Liver (tissue), 8 donors: ENCODE measurements at regions not wholly inside any gene's neighbourhood (a gene's known extent, or its start where the extent isn't known, plus 50 kb on each side); places are given as distances from the start of the nearest gene placed in this dataset.

ENCODE experiments used
- DNase-seq: peaks from one replicate; pipeline ENCODE4 v3.0.0-alpha.2; 2017; ENCODE audit warnings: low spot score
- H3K27ac ChIP-seq, 2 donors: one replicate each; pipeline ENCODE4 v1.7.0; 2013; ENCODE audit warnings: inconsistent platforms in 2 of 2, low read length in 2 of 2, control low read depth in 1 of 2, low read depth in 1 of 2, mild to moderate bottlenecking in 1 of 2
- H3K27me3 ChIP-seq, 4 donors: one replicate each; pipeline versions ENCODE4 v1.6.1 to v1.7.0; 2013; ENCODE audit warnings: low read length in 3 of 4, inconsistent platforms in 1 of 4, mild to moderate bottlenecking in 1 of 4, moderate library complexity in 1 of 4; ENCODE audit not compliant: control insufficient read depth in 4 of 4, insufficient read depth in 4 of 4
- H3K36me3 ChIP-seq, 4 donors: one replicate each; pipeline versions ENCODE4 v1.6.1 to v1.7.0; 2013; ENCODE audit warnings: low read length in 3 of 4, mild to moderate bottlenecking in 3 of 4, low read depth in 1 of 4, moderate library complexity in 1 of 4; ENCODE audit not compliant: control insufficient read depth in 4 of 4, insufficient read depth in 3 of 4
- H3K4me1 ChIP-seq, 4 donors: one replicate each; pipeline versions ENCODE4 v1.6.1 to v1.7.0; 2013; ENCODE audit warnings: low read length in 3 of 4, mild to moderate bottlenecking in 3 of 4, moderate library complexity in 1 of 4; ENCODE audit not compliant: control insufficient read depth in 4 of 4, insufficient read depth in 4 of 4
- H3K4me3 ChIP-seq, 3 donors: one replicate each; pipeline versions ENCODE4 v1.6.1 to v1.7.0; 2013; ENCODE audit warnings: low read length in 3 of 3, control low read depth in 1 of 3, low read depth in 1 of 3, mild to moderate bottlenecking in 1 of 3
- H3K9ac ChIP-seq, 2 donors: one replicate each; pipeline ENCODE4 v1.7.0; 2013; ENCODE audit warnings: low read length in 2 of 2, mild to moderate bottlenecking in 2 of 2, moderate library complexity in 2 of 2, control low read depth in 1 of 2, low read depth in 1 of 2
- H3K9me3 ChIP-seq, 4 donors: one replicate each; pipeline versions ENCODE4 v1.6.1 to v1.7.0; 2013; ENCODE audit warnings: low read length in 3 of 4; ENCODE audit not compliant: control insufficient read depth in 4 of 4
- EGR1 ChIP-seq, 2 donors: IDR thresholded peaks; 2 replicates each; pipeline ENCODE4 v1.6.1; 2016 to 2018; ENCODE audit warnings: antibody characterized with exemption in 2 of 2, low read depth in 2 of 2
- FOXA2 ChIP-seq: IDR thresholded peaks from 2 replicates; pipeline ENCODE4 v1.6.1; 2016; ENCODE audit warnings: antibody characterized with exemption
- GABPA ChIP-seq, 2 donors: IDR thresholded peaks in 1 of 2; conservative IDR thresholded peaks in 1 of 2; 2 replicates each; pipeline ENCODE4 v1.6.1; 2016; ENCODE audit warnings: antibody characterized with exemption in 2 of 2, mild to moderate bottlenecking in 1 of 2, moderate library complexity in 1 of 2
- SP1 ChIP-seq: IDR thresholded peaks from 2 replicates; pipeline ENCODE4 v1.6.1; 2018; ENCODE audit warnings: antibody characterized with exemption, mild to moderate bottlenecking
- TAF1 ChIP-seq: conservative IDR thresholded peaks from 2 replicates; pipeline ENCODE4 v1.6.1; 2016; ENCODE audit warnings: antibody characterized with exemption, mild to moderate bottlenecking
- YY1 ChIP-seq: IDR thresholded peaks from 2 replicates; pipeline ENCODE4 v1.6.1; 2016; ENCODE audit warnings: antibody characterized with exemption, mild to moderate bottlenecking
- WGBS: extraction: QIAGEN DNeasy Blood & Tissue Kit; methylation state at CpG from one replicate; pipeline ENCODE4 v1.1.7; 2013; 5-methylcytosine and 5-hydroxymethylcytosine counted together
- TF ChIP-seq, protein P1 (sequence below): IDR thresholded peaks from 2 replicates; pipeline ENCODE4 v1.6.1; 2016; ENCODE audit warnings: antibody characterized with exemption
- TF ChIP-seq, protein P2 (sequence below): IDR thresholded peaks from 2 replicates; pipeline ENCODE4 v1.6.1; 2016; ENCODE audit warnings: antibody characterized with exemption, mild to moderate bottlenecking
- TF ChIP-seq, protein P3 (sequence below): IDR thresholded peaks from 2 replicates; pipeline ENCODE4 v1.6.1; 2016; ENCODE audit warnings: antibody characterized with exemption
- TF ChIP-seq, protein P4 (sequence below): fragments of 150-350 bp; IDR thresholded peaks from 2 replicates; pipeline ENCODE4 v1.5.1; 2017; ENCODE audit warnings: improper control_type of control experiment, low read depth, low read length; ENCODE audit not compliant: missing input control
- donor health status: healthy.
- donor health status: healthy.
- donor health status: healthy.
- donor health status: healthy.
- donor health status: healthy.

DNA sequence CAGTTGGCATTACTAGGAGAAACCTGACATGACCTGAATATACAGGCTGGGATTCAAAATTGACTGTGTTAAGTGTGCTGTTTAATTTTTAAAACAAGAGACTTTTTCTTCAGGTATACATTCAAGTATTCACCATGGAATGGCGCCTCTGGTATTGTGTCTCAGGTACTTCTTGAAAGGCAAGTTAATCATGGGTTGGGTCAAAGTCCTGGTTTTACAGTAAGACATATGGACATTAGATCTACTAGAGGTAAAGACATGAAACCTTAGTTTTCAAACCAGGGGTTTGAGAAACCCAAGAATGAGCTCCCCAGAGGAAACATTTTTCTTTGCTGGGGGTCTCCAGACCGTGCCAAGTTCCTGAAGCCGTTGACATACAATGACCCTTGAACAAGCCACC is 232.4 kb downstream of the SAMD5 start:
- no peak overlapping the region for H3K9ac ChIP-seq
- H3K4me1 ChIP-seq = no peaks in the 10 kb centered on the region
- H3K36me3 ChIP-seq = peaks cover 0 to 2% (median 0%) of the 10 kb centered on the region in 4 donors
- no peak overlapping the region for H3K27ac ChIP-seq
- no peak overlapping the region for H3K4me3 ChIP-seq
- no peaks in the 10 kb centered on the region for H3K9me3 ChIP-seq
- DNase-seq = no peak
- no peaks in the 10 kb centered on the region for H3K27me3 ChIP-seq
- no peak for TF ChIP-seq SP1
- TF ChIP-seq, protein P1, sequence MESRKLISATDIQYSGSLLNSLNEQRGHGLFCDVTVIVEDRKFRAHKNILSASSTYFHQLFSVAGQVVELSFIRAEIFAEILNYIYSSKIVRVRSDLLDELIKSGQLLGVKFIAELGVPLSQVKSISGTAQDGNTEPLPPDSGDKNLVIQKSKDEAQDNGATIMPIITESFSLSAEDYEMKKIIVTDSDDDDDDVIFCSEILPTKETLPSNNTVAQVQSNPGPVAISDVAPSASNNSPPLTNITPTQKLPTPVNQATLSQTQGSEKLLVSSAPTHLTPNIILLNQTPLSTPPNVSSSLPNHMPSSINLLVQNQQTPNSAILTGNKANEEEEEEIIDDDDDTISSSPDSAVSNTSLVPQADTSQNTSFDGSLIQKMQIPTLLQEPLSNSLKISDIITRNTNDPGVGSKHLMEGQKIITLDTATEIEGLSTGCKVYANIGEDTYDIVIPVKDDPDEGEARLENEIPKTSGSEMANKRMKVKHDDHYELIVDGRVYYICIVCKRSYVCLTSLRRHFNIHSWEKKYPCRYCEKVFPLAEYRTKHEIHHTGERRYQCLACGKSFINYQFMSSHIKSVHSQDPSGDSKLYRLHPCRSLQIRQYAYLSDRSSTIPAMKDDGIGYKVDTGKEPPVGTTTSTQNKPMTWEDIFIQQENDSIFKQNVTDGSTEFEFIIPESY = no peak
- 69% methylated on average over 3 of the region's 3 CpGs for WGBS

DNA sequence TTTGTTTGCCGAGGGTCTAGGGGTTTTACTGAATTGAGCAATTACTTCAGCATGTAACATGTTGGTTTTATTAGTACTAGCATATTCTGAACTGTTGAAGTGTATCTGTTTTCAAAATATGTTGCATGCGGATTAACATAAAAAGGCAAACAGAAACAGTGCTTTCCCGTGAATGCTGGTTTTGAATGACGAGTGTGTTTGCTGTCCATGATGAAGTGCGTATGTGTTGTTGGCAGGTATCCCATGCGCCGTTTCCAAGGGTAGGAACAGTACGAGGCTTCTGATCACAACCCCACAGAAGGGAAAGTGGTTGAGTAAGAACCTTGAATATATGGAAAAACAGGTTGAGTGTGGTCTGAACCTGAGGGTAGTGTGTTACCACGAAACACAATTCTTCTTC is 232.9 kb downstream of the SAMD5 start:
- no peaks in the 10 kb centered on the region for H3K4me1 ChIP-seq
- no peak overlapping the region for H3K4me3 ChIP-seq
- H3K36me3 ChIP-seq = peaks cover 0 to 2% (median 0%) of the 10 kb centered on the region in 4 donors
- no peak for DNase-seq
- no peak for TF ChIP-seq GABPA (IDR thresholded peaks at IDR 0.05 in 1 of 2, conservative IDR thresholded peaks at IDR 0.05 in 1 of 2)
- TF ChIP-seq, protein P2, sequence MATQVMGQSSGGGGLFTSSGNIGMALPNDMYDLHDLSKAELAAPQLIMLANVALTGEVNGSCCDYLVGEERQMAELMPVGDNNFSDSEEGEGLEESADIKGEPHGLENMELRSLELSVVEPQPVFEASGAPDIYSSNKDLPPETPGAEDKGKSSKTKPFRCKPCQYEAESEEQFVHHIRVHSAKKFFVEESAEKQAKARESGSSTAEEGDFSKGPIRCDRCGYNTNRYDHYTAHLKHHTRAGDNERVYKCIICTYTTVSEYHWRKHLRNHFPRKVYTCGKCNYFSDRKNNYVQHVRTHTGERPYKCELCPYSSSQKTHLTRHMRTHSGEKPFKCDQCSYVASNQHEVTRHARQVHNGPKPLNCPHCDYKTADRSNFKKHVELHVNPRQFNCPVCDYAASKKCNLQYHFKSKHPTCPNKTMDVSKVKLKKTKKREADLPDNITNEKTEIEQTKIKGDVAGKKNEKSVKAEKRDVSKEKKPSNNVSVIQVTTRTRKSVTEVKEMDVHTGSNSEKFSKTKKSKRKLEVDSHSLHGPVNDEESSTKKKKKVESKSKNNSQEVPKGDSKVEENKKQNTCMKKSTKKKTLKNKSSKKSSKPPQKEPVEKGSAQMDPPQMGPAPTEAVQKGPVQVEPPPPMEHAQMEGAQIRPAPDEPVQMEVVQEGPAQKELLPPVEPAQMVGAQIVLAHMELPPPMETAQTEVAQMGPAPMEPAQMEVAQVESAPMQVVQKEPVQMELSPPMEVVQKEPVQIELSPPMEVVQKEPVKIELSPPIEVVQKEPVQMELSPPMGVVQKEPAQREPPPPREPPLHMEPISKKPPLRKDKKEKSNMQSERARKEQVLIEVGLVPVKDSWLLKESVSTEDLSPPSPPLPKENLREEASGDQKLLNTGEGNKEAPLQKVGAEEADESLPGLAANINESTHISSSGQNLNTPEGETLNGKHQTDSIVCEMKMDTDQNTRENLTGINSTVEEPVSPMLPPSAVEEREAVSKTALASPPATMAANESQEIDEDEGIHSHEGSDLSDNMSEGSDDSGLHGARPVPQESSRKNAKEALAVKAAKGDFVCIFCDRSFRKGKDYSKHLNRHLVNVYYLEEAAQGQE = no peak
- no peak for TF ChIP-seq FOXA2
- TF ChIP-seq, protein P3, sequence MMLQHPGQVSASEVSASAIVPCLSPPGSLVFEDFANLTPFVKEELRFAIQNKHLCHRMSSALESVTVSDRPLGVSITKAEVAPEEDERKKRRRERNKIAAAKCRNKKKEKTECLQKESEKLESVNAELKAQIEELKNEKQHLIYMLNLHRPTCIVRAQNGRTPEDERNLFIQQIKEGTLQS = no peak
- TF ChIP-seq YY1 = no peak
- TF ChIP-seq, protein P4, sequence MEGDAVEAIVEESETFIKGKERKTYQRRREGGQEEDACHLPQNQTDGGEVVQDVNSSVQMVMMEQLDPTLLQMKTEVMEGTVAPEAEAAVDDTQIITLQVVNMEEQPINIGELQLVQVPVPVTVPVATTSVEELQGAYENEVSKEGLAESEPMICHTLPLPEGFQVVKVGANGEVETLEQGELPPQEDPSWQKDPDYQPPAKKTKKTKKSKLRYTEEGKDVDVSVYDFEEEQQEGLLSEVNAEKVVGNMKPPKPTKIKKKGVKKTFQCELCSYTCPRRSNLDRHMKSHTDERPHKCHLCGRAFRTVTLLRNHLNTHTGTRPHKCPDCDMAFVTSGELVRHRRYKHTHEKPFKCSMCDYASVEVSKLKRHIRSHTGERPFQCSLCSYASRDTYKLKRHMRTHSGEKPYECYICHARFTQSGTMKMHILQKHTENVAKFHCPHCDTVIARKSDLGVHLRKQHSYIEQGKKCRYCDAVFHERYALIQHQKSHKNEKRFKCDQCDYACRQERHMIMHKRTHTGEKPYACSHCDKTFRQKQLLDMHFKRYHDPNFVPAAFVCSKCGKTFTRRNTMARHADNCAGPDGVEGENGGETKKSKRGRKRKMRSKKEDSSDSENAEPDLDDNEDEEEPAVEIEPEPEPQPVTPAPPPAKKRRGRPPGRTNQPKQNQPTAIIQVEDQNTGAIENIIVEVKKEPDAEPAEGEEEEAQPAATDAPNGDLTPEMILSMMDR = no peak
- TF ChIP-seq, protein P1 = no peak
- no peak for TF ChIP-seq TAF1
- no peak for TF ChIP-seq EGR1 (IDR thresholded peaks at IDR 0.05; ENCODE audit: low read depth in 2 of 2)
- H3K9me3 ChIP-seq = no peaks in the 10 kb centered on the region
- 90% methylated on average over 9 of the region's 9 CpGs for WGBS
- no peaks in the 10 kb centered on the region for H3K27me3 ChIP-seq
- no peak overlapping the region for H3K9ac ChIP-seq
- no peak overlapping the region for H3K27ac ChIP-seq
